ENCODE measurements at regions not wholly inside any gene's neighbourhood (a gene's known extent, or its start where the extent isn't known, plus 50 kb on each side); places are given as distances from the start of the nearest gene placed in this dataset.

- Mint-ChIP-seq H3K36me3 (ENCODE audit: insufficient read depth) (no peaks in the 10 kb centered on the region), H3K27me3 (peaks cover 20% of the 10 kb centered on the region), H3K9me3 (ENCODE audit: low read depth) (no peaks in the 10 kb centered on the region), H3K4me1 (ENCODE audit: low read depth) (no peaks in the 10 kb centered on the region), H3K4me3 (ENCODE audit: low read depth) (no peak overlapping the region), H3K27ac (no peak overlapping the region)
- DNase-seq (ENCODE audit: low spot score, unreplicated experiment), result no peak
- no peak for TF ChIP-seq CTCF (IDR thresholded peaks at IDR 0.05; ENCODE audit: unreplicated experiment)
These were observed 87.6 kb upstream of the ADARB2 start for GRCh38 chr10:1824928-1825327.

GRCh38 chr10:1814556-1814955 is 77.2 kb upstream of the ADARB2 start:
- H3K4me1 Mint-ChIP-seq (ENCODE audit: low read depth), result no peaks in the 10 kb centered on the region
- no peak for DNase-seq (ENCODE audit: low spot score, unreplicated experiment)
- H3K9me3 Mint-ChIP-seq (ENCODE audit: low read depth), result peaks cover 16% of the 10 kb centered on the region
- H3K27ac Mint-ChIP-seq, result no peak overlapping the region
- H3K36me3 Mint-ChIP-seq (ENCODE audit: insufficient read depth), result no peaks in the 10 kb centered on the region
- no peak overlapping the region for H3K4me3 Mint-ChIP-seq (ENCODE audit: low read depth)
- TF ChIP-seq CTCF (IDR thresholded peaks at IDR 0.05; ENCODE audit: unreplicated experiment), result no peak
- no peaks in the 10 kb centered on the region for H3K27me3 Mint-ChIP-seq

- no peak for DNase-seq (ENCODE audit: low spot score, unreplicated experiment)
- no peaks in the 10 kb centered on the region for H3K36me3 Mint-ChIP-seq (ENCODE audit: insufficient read depth)
These were observed 71.9 kb upstream of the ADARB2 start for GRCh38 chr10:1809139-1809741.

GRCh38 chr10:1807924-1808323 is 70.6 kb upstream of the ADARB2 start:
- H3K4me1 Mint-ChIP-seq (ENCODE audit: low read depth), result no peaks in the 10 kb centered on the region
- no peak overlapping the region for H3K27ac Mint-ChIP-seq
- H3K27me3 Mint-ChIP-seq, result no peaks in the 10 kb centered on the region
- H3K4me3 Mint-ChIP-seq (ENCODE audit: low read depth), result no peak overlapping the region
- TF ChIP-seq CTCF (IDR thresholded peaks at IDR 0.05; ENCODE audit: unreplicated experiment), result no peak
- H3K9me3 Mint-ChIP-seq (ENCODE audit: low read depth), result no peaks in the 10 kb centered on the region
- no peaks in the 10 kb centered on the region for H3K36me3 Mint-ChIP-seq (ENCODE audit: insufficient read depth)
- DNase-seq (ENCODE audit: low spot score, unreplicated experiment), result no peak

More at GRCh38 chr10:1809139-1809741, 71.9 kb upstream of the ADARB2 start:
- no peaks in the 10 kb centered on the region for H3K27me3 Mint-ChIP-seq
- TF ChIP-seq CTCF (IDR thresholded peaks at IDR 0.05; ENCODE audit: unreplicated experiment), result no peak
- no peak overlapping the region for H3K27ac Mint-ChIP-seq
- H3K4me1 Mint-ChIP-seq (ENCODE audit: low read depth), result no peaks in the 10 kb centered on the region
- H3K9me3 Mint-ChIP-seq (ENCODE audit: low read depth), result no peaks in the 10 kb centered on the region
- H3K4me3 Mint-ChIP-seq (ENCODE audit: low read depth), result no peak overlapping the region

GRCh38 chr10:1807196-1807595 is 69.9 kb upstream of the ADARB2 start:
- H3K4me3 Mint-ChIP-seq (ENCODE audit: low read depth), result no peak overlapping the region
- H3K27ac Mint-ChIP-seq, result no peak overlapping the region
- no peaks in the 10 kb centered on the region for H3K4me1 Mint-ChIP-seq (ENCODE audit: low read depth)
- H3K27me3 Mint-ChIP-seq, result peaks cover 4% of the 10 kb centered on the region
- no peak for DNase-seq (ENCODE audit: low spot score, unreplicated experiment)
- no peaks in the 10 kb centered on the region for H3K9me3 Mint-ChIP-seq (ENCODE audit: low read depth)
- TF ChIP-seq CTCF (IDR thresholded peaks at IDR 0.05; ENCODE audit: unreplicated experiment), result no peak
- H3K36me3 Mint-ChIP-seq (ENCODE audit: insufficient read depth), result no peaks in the 10 kb centered on the region
